MM.1S (cell line): ENCODE measurements at regions not wholly inside any gene's neighbourhood (a gene's known extent, or its start where the extent isn't known, plus 50 kb on each side); places are given as distances from the start of the nearest gene placed in this dataset.

Experiments
- EZH2 ChIP-seq: fragments of 300-600 bp; sonication (generic); optimal IDR thresholded peaks from 2 replicates; pipeline ENCODE3; 2017; ENCODE audit warnings: low read depth, mild to moderate bottlenecking, antibody characterized with exemption, low read length, mixed read lengths
- TF ChIP-seq, protein P1 (sequence below): fragments of 300-600 bp; sonication (generic); IDR thresholded peaks from 2 replicates; pipeline ENCODE4 v1.5.1; 2016; ENCODE audit warnings: antibody characterized with exemption, low read length, mixed read lengths

DNA sequence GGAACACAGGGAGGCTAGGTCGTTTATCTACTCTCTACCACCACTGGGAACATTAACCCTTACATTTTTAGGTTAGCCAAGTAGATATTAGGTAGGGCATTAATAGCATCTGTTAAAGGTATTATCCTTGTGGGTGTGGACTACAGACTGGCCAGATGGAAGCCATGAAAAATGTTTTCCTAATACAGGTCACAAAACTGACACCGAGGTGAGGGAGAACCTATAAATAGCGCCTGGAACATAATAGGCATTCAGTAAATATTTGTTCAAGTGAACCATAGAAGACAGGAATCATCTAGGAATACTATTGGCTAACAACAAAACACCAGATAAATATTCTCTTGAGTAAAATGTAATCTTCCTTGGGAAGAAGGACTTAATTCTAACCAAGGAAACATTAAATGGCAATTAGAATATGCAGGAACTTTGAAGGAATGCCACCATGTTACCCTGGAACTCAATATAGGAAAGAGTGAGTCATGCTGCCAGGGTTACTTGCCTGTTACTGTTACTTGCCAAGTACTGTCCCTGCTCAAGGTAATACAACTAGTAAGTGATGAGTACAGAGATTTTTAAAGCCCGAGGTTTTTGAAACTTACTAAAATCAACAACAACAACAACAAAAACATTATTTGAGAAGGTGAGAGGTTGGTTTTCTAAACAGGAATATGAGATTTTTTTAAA, 79.0 kb downstream of the SOX3 start:
- TF ChIP-seq, protein P1, sequence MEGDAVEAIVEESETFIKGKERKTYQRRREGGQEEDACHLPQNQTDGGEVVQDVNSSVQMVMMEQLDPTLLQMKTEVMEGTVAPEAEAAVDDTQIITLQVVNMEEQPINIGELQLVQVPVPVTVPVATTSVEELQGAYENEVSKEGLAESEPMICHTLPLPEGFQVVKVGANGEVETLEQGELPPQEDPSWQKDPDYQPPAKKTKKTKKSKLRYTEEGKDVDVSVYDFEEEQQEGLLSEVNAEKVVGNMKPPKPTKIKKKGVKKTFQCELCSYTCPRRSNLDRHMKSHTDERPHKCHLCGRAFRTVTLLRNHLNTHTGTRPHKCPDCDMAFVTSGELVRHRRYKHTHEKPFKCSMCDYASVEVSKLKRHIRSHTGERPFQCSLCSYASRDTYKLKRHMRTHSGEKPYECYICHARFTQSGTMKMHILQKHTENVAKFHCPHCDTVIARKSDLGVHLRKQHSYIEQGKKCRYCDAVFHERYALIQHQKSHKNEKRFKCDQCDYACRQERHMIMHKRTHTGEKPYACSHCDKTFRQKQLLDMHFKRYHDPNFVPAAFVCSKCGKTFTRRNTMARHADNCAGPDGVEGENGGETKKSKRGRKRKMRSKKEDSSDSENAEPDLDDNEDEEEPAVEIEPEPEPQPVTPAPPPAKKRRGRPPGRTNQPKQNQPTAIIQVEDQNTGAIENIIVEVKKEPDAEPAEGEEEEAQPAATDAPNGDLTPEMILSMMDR: no peak
- no peak for TF ChIP-seq EZH2
